Stimulated activated CD4-positive, alpha-beta T cell treated with anti-CD3 and anti-CD28 coated beads, Interleukin-15, amount 100 ng/mL, for 48 hours (primary cell): ENCODE measurements at regions not wholly inside any gene's neighbourhood (a gene's known extent, or its start where the extent isn't known, plus 50 kb on each side); places are given as distances from the start of the nearest gene placed in this dataset.
A peak's percentile ranks its signal among the peaks of the same experiment; 100 is the strongest.
"Not testable (repeated sequence)": the region's sequence is repeated elsewhere in the genome, so short reads cannot be mapped to it uniquely, and the experiment has no call there.

ENCODE experiments used
- DNase-seq, 2 donors: peaks; one replicate each; pipeline ENCODE4 v3.0.0-alpha.2; 2020; ENCODE audit warnings: low read depth in 2 of 2

GRCh38 chr2:198304859-198305258 lies 500.5 kb downstream of the PLCL1 start:
- DNase-seq, result no peak

- no peak for DNase-seq
Observed at GRCh38 chr2:198297350-198297749, 493.0 kb downstream of the PLCL1 start.

GRCh38 chr2:198296665-198297308 lies 492.4 kb downstream of the PLCL1 start:
- DNase-seq, result peak; percentile 17 to 24

- no peak for DNase-seq
Observed at GRCh38 chr2:198293281-198293680, 488.9 kb downstream of the PLCL1 start.

- DNase-seq, result no peak
Observed at GRCh38 chr2:198289811-198290210, 485.4 kb downstream of the PLCL1 start.

- no peak for DNase-seq
Observed at GRCh38 chr2:198287706-198288105, 483.3 kb downstream of the PLCL1 start.

GRCh38 chr2:198285216-198285615 lies 480.8 kb downstream of the PLCL1 start:
- DNase-seq, result no peak

- no peak for DNase-seq
Observed at GRCh38 chr2:198283146-198283545, 478.8 kb downstream of the PLCL1 start.

GRCh38 chr2:198282061-198282460 lies 477.7 kb downstream of the PLCL1 start:
- DNase-seq, result no peak

- no peak for DNase-seq
Observed at GRCh38 chr2:198280145-198280544, 475.8 kb downstream of the PLCL1 start.

- DNase-seq, result no peak
Observed at GRCh38 chr2:198279026-198279425, 474.6 kb downstream of the PLCL1 start.

- DNase-seq, result no peak
Observed at GRCh38 chr2:198277181-198277580, 472.8 kb downstream of the PLCL1 start.

GRCh38 chr2:198273660-198274059 lies 469.3 kb downstream of the PLCL1 start:
- no peak for DNase-seq

GRCh38 chr2:198270157-198270556 lies 465.8 kb downstream of the PLCL1 start:
- DNase-seq, result not testable (repeated sequence)

- DNase-seq, result no peak
Observed at GRCh38 chr2:198268519-198268918, 464.1 kb downstream of the PLCL1 start.

GRCh38 chr2:198259496-198259895 lies 455.1 kb downstream of the PLCL1 start:
- no peak for DNase-seq

- DNase-seq, result no peak
Observed at GRCh38 chr2:198254536-198255090, 450.2 kb downstream of the PLCL1 start.

- no peak for DNase-seq
Observed at GRCh38 chr2:198253995-198254394, 449.6 kb downstream of the PLCL1 start.

- DNase-seq, result no peak
Observed at GRCh38 chr2:198252472-198252871, 448.1 kb downstream of the PLCL1 start.

GRCh38 chr2:198242093-198242492 lies 437.7 kb downstream of the PLCL1 start:
- no peak for DNase-seq

GRCh38 chr2:198238429-198238828 lies 434.0 kb downstream of the PLCL1 start:
- no peak for DNase-seq

- DNase-seq, result no peak
Observed at GRCh38 chr2:198236338-198236737, 431.9 kb downstream of the PLCL1 start.

- DNase-seq, result no peak
Observed at GRCh38 chr2:198232281-198232680, 427.9 kb downstream of the PLCL1 start.

GRCh38 chr2:198231562-198231961 lies 427.2 kb downstream of the PLCL1 start:
- no peak for DNase-seq
